ENCODE measurements at regions not wholly inside any gene's neighbourhood (a gene's known extent, or its start where the extent isn't known, plus 50 kb on each side); places are given as distances from the start of the nearest gene placed in this dataset.

- DNase-seq (ENCODE audit: low read depth), result no peak
- H3K4me3 ChIP-seq (ENCODE audit: low read depth, low read length), result no peak overlapping the region
- no peak for TF ChIP-seq CTCF (IDR thresholded peaks at IDR 0.05; ENCODE audit: insufficient read depth, low read depth, low read length, missing control alignments)
Observed at GRCh38 chr12:30044206-30044605, 260.5 kb upstream of the TMTC1 start.

- H3K4me3 ChIP-seq (ENCODE audit: low read depth, low read length), result no peak overlapping the region
- no peak for TF ChIP-seq CTCF (IDR thresholded peaks at IDR 0.05; ENCODE audit: insufficient read depth, low read depth, low read length, missing control alignments)
- no peak for DNase-seq (ENCODE audit: low read depth)
Observed at GRCh38 chr12:30043151-30043847, 259.6 kb upstream of the TMTC1 start.

GRCh38 chr12:30041096-30041495 lies 257.4 kb upstream of the TMTC1 start:
- DNase-seq (ENCODE audit: low read depth), result no peak
- no peak overlapping the region for H3K4me3 ChIP-seq (ENCODE audit: low read depth, low read length)
- TF ChIP-seq CTCF (IDR thresholded peaks at IDR 0.05; ENCODE audit: insufficient read depth, low read depth, low read length, missing control alignments), result no peak

- no peak for DNase-seq (ENCODE audit: low read depth)
- no peak overlapping the region for H3K4me3 ChIP-seq (ENCODE audit: low read depth, low read length)
- TF ChIP-seq CTCF (IDR thresholded peaks at IDR 0.05; ENCODE audit: insufficient read depth, low read depth, low read length, missing control alignments), result no peak
Observed at GRCh38 chr12:30030693-30031374, 247.1 kb upstream of the TMTC1 start.

GRCh38 chr12:30026621-30027234 lies 243.0 kb upstream of the TMTC1 start:
- DNase-seq (ENCODE audit: low read depth), result no peak
- no peak overlapping the region for H3K4me3 ChIP-seq (ENCODE audit: low read depth, low read length)
- no peak for TF ChIP-seq CTCF (IDR thresholded peaks at IDR 0.05; ENCODE audit: insufficient read depth, low read depth, low read length, missing control alignments)

- H3K4me3 ChIP-seq (ENCODE audit: low read depth, low read length), result no peak overlapping the region
- no peak for DNase-seq (ENCODE audit: low read depth)
- no peak for TF ChIP-seq CTCF (IDR thresholded peaks at IDR 0.05; ENCODE audit: insufficient read depth, low read depth, low read length, missing control alignments)
Observed at GRCh38 chr12:30025317-30025716, 241.6 kb upstream of the TMTC1 start.
